ENCODE measurements at regions not wholly inside any gene's neighbourhood (a gene's known extent, or its start where the extent isn't known, plus 50 kb on each side); places are given as distances from the start of the nearest gene placed in this dataset.
"Not testable (repeated sequence)": the region's sequence is repeated elsewhere in the genome, so short reads cannot be mapped to it uniquely, and the experiment has no call there.

DNA sequence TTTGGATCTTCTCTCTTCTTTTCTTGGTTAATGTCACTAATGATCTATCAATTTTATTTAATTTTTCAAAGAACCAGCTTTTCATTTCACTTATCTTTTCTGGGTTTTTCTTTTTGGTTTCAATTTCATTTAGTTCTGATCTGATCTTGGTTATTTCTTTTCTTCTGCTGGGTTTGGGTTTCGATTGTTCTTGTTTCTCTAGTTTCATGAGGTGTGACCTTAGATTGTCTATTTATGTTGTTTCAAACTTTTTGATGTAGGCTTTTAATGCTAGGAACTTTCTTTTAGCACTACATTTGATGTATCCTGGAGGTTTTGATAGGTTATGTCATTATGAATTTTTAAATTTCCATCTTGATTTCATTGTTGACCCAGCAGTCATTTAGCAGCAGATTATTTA is 142.3 kb downstream of the C11orf87 start:
- DNase-seq: no peak

DNA sequence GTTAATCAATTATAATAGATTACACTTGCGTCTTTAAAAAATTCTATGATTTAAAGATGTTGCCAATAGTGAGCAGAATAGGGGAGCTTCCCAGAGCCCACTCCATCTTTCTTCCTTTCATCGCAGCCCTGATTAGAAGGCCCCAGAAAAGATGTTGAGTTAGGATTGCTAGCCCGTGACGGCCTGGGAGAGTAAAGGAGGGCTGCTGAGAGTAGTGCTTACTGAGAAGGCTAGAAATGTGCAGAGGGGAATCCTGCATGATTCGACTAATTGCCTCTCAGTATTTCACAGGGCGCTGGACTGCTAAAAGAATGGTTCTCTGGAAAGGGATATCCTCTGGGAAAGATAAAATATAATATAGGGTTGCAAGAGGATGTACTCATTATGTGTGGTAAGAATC is 160.5 kb downstream of the C11orf87 start:
- DNase-seq: no peak

DNA sequence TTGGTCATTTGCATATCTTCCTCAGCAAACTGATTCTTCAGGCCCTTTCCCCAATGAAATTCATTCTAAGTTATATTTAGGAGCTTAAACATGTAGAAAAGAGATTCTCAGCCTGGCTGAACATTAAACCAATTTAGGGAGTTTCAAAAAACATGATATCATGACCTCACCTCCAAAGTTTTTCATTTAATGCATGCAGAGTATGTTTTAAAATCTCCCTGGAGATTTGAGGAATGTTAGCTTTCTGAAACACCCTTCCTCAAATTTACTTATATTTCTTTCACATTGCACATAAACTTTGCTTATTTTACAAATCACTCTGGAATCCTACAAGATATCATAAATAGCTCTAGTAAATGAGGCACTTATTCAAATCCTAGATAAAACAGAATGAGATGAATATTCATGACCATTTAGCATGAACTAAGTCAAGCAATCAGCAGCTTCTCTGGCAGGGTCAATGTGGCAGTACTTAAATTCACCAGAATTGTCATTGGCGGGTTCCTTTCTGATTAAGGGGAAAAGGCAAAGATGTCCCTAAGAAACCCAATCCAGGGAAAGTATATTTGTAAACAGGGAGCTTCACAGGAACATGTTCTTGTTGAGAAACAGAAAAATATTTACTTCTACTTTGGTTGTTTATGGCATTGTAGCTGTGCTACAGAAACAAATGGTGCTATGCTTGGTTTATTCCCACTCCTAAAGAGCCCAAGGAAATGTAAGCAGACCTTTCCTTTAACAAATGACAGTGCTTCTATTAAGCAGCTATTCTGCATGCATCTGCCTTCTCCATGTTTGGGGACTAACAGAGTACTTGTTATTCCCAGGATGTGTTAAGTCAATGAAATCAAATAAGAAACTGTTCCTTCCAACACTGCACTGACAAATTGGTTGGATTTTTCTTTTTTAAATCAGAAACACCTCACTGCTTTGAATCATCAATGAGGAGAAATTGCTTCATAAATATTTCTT is 162.3 kb downstream of the C11orf87 start:
- no peak for DNase-seq

DNA sequence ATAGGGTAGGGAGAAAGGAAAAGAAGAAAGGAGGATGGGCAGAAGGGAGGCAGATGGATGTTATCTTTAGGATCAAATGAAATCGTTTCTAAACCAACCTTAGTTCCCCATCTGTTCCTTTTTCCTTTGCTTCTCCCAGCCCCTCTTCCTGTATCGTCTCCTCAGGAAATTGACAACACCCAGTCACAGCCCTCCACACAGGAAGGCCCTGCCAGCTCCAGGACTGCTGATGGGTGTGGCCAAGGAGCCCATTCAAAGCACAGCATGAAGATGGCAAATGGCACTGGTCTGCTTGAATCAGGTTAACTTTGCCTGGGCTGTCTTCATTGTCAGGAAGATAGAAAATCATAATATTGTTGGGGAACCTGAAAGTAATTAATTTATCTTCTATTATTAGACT is 164.8 kb downstream of the C11orf87 start:
- peak; percentile 17 for DNase-seq

DNA sequence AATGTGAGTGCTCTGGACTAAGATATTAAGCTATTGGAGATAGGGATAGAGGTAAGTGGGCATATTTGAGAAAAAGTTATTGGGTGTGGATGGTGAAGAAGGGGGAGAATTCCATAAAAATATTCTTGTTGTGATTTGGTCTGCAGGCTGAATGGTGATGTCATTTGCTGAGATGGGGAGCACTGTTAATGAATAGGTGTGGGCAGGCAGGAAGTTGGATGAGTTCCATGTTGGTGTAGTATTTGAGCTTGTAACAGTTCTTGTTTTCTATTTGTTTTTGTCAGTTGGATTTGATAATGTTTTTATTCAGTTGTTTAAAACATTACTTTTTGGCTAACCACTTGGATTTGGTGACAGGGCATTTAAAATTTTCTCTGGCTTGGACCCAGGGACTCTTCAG is 168.8 kb downstream of the C11orf87 start:
- no peak for DNase-seq

DNA sequence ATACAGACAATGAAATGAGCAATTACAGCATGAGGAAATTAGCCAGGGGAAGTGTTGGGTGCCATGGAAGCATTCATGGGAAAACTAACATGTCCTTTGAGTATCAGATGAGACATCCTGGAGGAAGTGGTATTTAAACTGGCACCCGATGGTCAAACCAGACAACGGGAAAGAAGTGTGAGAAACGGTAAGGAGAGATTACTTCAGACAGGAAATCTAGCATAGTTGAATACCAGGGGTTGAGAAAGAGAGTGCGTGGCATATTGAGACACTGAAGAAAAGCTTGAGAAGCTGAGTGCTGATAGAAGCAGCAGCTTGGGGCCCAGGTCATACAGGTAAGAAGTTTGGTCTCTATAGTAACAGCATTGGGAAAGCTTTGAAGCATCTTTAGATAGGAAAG is 175.3 kb downstream of the C11orf87 start:
- no peak for DNase-seq

DNA sequence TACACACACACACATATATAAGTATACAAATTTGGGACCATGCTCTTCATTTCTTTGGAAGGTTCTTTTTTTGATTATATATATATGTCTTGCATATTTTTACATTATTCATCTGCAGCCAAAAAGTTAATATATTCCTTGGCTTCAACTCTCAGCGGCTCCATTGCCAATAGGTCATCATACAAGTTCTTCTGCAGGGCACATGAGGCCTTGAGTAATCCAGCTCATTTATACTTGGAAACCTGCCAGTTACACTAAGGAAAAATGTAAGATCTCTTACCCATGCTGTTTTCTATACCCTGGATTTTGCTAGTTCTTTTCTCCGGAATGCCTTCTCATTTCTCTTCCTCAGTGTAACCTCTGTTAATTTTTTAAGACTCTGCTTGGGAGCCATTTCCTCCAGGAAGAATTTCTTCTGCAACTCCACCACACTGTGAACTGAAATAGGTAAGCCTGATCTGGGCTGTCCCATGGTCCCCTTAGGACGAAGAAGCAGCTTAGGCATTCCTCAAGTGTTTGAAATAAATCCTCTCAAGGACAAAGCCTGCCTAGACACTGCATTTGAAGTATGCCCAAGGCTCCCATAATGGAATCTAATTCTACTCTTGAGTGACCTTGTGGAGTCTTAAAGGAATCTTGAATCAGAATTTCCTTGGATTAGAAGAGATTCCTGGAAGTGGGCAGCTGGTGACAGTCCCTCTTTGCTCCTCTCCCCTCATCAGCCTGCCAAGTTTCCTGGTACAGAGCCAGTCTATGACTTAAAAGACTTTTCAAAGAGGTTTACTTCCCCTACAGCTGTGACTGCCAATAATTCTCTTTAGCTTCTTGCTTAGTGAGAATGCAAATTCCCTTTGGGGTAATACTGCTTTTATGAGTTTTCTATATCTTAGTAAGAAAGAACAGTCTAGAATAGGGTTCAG is 182.8 kb downstream of the C11orf87 start:
- DNase-seq: peak; percentile 85

DNA sequence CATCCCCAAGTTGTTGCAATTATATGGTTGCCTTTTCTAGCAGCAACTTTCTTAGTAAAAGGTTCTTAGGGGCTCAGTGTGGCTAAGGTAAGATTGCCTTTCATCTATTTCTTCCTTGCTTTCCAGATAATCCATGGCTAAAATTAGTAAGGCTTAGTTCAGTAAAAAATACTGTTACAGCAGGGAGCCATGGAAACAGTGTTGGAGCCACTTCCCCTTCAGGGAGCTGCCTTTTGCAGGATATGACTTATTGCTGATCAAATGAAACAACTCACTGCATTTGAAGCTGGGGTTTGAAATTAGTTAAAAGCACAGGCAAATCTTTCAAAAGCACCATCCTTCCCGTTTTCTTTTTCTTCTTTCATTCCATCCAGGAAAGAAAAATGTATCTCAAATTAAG is 184.3 kb downstream of the C11orf87 start:
- peak; percentile 35 for DNase-seq

DNA sequence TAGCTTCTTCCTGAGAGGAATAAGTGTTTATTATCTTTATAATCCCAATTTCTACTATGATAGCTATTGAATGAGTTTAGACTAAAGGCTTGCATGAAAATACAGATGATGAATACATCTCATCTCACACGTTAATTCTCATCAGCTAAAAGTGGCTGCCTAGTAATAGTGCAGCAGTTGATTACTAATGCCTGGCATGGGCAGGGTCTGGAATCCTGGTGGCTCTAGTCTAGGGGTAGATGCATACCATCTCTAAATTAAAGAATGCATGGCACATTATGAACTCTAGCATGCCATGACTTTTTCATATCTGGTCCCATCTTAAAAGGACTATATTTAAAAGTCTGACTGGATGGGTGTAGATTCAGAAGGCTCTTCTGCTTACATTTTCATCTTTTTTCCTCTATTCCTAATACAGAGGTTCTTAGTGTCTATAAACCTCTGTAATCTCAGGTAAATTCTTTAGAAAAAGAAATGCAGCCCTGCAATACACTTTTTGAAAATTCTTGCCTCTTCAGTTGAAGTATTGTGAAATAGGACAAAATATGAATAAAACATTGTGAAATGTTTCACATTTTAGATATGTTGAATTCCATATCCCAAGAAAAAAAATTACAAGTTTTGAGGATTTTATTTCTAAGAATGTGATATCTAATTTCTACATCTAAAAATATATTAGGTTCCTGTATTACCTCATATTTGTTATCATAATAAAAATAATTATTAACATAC is 187.6 kb downstream of the C11orf87 start:
- DNase-seq: no peak

DNA sequence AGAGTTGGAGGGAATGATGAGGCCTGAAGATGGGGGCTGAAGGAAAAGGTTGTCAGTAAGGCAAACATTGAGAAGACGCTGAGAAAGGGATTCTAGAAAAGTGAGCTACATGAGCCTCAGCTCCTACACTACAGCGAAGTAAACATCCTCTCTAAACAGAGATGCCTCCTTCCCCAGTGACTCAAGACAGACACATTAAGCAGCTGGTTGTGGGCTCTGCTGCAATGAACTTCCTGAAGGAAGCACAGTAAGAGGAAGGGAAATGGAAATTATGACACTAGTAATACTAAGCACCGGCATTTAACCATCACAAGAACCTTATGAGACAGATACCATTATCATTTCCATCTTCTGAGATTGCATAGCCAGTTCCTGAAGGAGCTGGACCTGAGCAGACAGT is 190.5 kb downstream of the C11orf87 start:
- no peak for DNase-seq

DNA sequence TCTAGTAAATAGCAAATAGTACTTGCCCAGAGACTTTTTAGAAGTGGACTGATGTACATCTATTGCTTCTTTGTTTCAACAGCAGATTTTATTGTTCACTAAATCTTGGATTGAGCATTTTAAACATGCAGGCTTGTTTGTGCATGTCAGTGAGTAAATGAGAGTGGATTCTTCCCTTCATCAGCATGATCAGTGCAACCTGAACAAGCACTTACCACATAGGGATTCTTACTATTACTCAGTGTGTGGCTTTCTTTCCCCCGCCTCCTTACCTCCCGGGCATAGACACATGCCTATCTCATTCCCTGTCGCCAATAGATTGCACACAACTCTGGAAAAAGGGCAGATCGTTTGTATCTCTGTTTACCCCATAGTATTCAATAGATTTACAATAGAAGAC is 197.5 kb downstream of the C11orf87 start:
- no peak for DNase-seq

DNA sequence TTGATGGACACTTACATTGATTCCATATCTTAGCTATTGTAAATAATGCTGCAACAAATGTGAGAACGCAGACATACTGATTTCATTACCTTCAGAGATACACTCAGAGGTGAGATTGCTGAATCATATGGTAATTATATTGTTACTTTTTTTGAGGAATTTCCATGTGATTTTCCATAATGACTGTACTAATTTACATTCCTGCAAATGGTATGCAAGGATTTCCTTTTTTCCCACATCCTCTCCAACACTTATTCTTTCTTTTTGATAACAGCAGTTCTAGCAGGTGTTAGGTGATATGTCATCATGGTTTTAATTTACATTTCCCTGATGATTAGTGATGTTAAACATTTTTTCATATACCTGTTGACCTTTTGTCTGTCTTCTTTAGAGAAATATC is 207.7 kb downstream of the C11orf87 start:
- no peak for DNase-seq

DNA sequence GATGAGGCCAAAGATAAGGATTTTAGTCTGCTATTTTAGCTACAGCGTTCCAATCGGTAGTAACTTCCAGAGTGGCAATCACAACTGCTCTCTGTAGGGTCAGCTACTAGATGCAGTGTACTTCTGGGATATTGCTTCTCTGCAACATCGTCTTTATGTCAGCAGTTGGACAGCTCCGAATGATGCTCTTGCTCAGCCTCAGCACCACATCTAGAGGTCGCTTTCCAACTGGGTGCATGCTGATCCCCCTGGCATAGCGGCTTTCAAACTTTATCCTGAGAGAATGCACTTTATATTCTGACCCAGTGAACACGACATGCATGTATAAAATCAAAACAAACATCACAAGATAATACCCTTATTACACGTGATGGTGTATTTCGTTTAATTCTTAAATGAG is 219.6 kb downstream of the C11orf87 start:
- no peak for DNase-seq

DNA sequence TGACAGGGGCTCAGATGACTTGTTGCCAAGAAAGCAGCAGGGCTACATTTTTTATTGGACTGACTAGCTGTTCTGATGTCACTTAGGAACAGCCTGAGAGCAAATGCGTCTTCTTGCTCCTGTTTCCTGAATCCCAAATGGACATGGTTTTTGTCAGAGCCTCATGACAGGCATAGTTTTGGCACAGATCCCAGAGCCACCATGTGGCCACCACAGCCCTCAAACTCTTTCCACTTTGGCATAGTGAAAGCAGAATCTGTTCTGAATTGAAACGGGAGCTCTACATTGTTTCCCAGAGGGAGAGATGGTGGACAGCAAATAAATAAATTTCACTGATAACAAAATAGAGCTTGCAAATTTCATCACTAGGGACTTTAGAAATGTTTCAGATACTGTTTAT is 222.2 kb downstream of the C11orf87 start:
- DNase-seq: peak; percentile 71

DNA sequence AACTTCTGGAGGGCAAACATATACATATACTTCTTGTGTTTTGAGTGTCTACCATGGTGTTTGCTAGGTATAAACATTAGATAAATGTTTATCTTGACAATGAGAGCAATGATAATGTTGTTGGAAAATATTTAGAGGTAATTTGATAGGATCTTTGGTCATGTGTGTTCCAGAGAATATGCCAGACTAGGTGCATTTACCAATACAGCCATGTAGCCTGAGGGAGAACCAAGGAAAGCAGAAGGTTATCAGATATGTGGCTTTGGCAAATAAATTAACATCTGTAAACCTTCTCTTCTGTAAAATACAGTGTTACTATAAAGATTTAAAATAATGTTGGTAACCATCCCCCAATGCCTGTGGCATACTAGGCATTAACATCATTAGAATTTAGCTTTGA is 226.8 kb downstream of the C11orf87 start:
- no peak for DNase-seq

DNA sequence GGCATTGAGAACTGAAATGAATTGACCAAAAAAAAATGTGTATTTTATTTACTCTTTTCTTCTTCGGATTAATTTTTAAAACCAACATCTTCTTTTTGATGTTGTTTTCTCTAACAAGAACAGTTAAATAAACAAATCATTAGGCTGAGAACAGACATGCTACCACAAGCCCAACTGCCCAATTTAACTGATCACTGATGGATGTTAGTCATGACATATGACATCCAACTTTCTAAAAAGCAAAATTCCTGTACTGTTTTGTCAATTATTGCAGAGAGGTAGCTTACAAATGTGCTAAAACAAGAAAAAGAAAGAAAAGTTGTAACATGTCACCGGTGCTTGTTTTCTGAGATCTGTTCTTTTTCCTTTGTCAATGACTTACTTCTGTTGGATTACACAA is 232.1 kb downstream of the C11orf87 start:
- DNase-seq: no peak

DNA sequence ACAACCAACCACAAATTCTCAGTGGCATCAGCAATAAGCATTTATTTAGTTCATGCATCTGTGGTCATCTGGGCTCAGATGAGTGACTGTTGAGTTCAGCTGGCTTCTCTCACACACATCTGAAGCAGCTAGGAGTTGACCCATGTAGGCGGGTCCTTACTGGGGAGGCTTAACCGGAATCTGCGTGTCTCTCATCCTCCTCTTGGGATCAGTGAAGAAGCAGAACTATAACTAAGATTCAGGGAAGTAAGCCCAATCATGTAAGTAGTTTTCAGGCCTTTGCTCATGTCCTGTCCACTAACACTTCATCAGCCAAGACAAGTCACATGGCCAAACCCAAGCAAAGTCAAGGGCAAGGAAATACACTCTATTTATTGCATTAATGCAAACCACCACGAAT is 236.2 kb downstream of the C11orf87 start:
- DNase-seq: no peak

DNA sequence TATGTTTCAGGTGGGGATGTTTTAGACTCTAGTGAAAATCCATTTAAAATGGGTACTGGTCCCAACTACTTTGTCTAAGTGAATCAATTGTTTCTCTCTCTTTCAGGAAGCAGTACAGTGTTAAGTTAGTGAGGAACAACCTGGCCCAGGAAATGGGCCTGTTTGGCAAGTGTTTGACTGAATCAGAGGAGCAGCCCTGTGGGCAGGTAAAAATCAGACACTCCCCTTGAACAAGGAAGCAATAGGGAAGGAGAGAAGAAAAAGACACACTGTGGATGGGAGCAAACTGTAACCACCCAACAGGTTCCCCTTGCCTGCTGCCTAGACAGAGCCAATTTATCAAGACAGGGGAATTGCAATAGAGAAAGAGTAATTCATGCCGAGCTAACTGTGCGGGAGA is 245.7 kb downstream of the C11orf87 start:
- no peak for DNase-seq

DNA sequence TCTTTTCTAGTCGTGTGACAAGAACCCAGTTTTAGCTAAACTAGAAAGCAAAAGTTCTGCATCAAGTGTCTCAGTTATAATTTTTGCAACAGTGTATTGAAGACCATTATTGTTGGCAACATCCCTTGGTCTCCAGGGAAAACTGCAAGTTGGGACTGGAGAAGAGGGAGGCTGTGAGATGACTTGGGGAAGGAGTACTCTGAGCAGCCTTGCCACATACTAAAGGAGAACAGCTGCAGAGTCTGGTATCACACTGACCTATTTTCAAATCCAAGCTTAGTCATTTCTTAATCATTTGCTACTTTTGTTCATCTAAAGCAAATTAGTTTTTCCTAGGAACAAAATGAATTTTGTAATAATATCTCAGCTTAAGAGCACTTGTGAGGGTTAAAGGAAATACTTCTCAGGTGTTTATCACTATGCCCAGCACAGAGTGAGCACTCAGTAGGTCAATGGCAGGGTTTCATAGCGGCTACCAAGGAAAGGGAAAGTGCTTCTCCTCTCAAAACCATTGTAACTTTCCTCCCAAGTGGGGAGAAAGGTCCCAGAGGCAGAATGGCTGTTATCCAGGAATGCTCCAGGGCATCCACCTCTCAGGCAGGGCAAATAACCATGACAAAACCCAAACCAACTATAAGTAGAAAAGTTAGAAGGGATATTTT is 247.1 kb downstream of the C11orf87 start:
- no peak for DNase-seq

DNA sequence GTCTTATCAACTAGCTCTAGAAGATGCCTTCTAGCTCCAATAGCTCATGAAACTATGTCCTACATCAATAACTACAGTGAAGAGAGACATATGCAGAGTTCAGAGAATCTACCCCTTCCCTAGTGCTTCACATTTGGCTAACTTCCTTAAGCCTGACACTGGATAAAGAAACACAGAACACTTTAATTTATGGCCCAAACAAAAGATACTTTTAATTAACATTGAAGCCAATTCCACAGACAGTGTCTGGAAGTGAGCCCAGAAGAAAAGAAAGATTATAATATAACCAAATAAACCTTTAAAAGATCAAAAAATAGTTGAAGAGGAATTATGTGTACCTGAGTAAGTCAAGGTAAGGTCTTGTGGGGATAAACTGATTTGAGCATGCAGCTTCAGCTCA is 255.2 kb downstream of the C11orf87 start:
- no peak for DNase-seq

DNA sequence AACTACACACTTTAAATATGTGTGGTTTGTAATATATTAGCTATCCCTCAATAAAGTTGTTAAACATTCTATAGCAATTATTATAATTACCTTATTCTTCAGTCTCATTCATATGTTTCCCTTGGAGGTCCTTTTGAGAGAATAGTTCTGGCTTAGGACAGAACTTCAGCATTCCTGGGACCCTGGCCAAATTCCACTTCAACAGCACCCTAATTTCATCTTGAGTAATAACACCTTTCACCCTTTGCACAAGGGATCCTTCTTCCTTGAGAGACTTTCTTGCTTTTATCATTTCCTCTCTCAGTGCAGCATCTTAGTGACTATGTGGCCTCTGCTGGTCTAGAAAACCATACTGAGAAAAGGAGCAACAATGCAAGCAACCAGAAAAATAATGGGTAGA is 255.9 kb downstream of the C11orf87 start:
- DNase-seq: no peak

DNA sequence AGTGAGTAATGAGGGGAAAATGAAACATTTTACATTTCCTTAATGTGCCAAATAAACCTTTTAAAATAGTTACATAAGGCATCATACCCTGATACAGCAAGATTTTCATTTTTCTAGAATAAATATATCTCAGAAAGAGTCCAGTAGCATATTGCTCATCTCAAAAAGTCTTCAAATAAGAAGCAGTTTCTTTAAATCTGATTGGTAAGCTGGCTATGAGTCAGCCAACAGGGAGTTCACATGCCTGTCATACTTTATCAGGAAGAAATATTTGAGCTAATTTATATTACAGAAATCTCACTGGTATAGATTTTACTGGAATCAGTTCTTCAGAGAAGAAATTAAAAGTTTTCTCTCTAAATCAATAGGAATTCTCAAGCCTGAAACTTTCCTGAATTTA is 258.1 kb downstream of the C11orf87 start:
- no peak for DNase-seq

DNA sequence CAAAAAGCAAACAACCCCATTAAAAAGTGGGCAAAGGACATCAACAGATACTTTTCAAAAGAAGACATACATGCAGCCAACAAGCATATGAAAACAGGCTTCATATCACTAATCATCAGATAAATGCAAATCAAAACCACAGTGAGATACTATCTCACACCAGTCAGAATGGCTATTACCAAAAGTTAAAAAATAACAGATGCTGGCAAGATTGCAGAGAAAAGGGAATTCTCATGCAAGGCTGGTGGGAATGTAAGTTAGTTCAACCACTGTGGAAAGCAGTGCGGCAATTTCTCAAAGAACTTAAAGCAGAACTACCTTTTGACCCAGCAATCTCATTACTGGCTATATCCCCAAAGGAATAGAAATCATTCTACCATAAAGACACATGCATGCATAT is 260.8 kb downstream of the C11orf87 start:
- not testable (repeated sequence) for DNase-seq

Data from NCI-H82 (cell line).